A549 (cell line): ENCODE measurements at regions not wholly inside any gene's neighbourhood (a gene's known extent, or its start where the extent isn't known, plus 50 kb on each side); places are given as distances from the start of the nearest gene placed in this dataset.

Experiments
- ATAC-seq, 2 experiments: fragments of 200-7000 bp in 1 of 2; fragments of >200 bp in 1 of 2; cut with Nextera tagmentation in 1 of 2; cut with Tn5 transposase in 1 of 2; 3 replicates each; pipeline versions ENCODE4 v1.8.0 to v1.9.1; 2018 to 2020; ENCODE audit warnings: mild to moderate bottlenecking in 1 of 2, moderate library complexity in 1 of 2
- CTCF ChIA-PET: fragments of 300-600 bp; sonication (Branson Sonifier 250); formaldehyde crosslinking; extraction: SDS; loops from one replicate; lab custom pipeline; 2021; ENCODE audit warnings: antibody characterized with exemption, inconsistent platforms; lab: Yijun Ruan, JAX
- POLR2A ChIA-PET: fragments of 350-600 bp; formaldehyde crosslinking; extraction: SDS; loops from one replicate; lab custom pipeline; 2021; ENCODE audit warnings: antibody characterized with exemption, inconsistent platforms; lab: Yijun Ruan, JAX
- DNase-seq, 2 experiments: peaks; one replicate each; pipeline versions ENCODE4 v3.0.0 to v3.0.0-alpha.2; 2011 to 2016; ENCODE audit warnings: low read depth in 1 of 2, low spot score in 1 of 2
- FAIRE-seq: peaks from 2 replicates; lab custom pipeline; 2011; peaks lifted over from hg19 to GRCh38; lab: Jason Lieb, UNC
- H3K27ac ChIP-seq, 2 experiments: fragments of >200 bp; sonication (Bioruptor Twin); formaldehyde crosslinking; 3 replicates each; pipeline ENCODE4 v1.5.1; 2016 to 2017
- H3K4me1 ChIP-seq: fragments of >200 bp; sonication (Bioruptor Twin); formaldehyde crosslinking; 3 replicates; pipeline ENCODE4 v1.6.1; 2016
- H3K4me2 ChIP-seq: fragments of >200 bp; sonication (Bioruptor Twin); formaldehyde crosslinking; 3 replicates; pipeline ENCODE4 v1.6.1; 2016
- H3K4me3 ChIP-seq: fragments of >200 bp; sonication (Bioruptor Twin); formaldehyde crosslinking; 3 replicates; pipeline ENCODE4 v1.5.1; 2016
- H3K9me3 ChIP-seq: fragments of >200 bp; sonication (Bioruptor Twin); formaldehyde crosslinking; 3 replicates; pipeline ENCODE4 v1.6.1; 2016
- CEBPB ChIP-seq, 2 experiments: fragments of >200 bp in 1 of 2; sonication (Bioruptor Twin) in 1 of 2; formaldehyde crosslinking in 1 of 2; IDR thresholded peaks; 2 replicates each; pipeline ENCODE4 v1.6.1; 2012 to 2016
- CHD4 ChIP-seq: fragments of 200-600 bp; sonication (generic); IDR thresholded peaks from 2 replicates; pipeline ENCODE4 v1.6.1; 2016; ENCODE audit warnings: antibody characterized with exemption, mild to moderate bottlenecking, borderline replicate concordance
- JUNB ChIP-seq: fragments of >200 bp; sonication (Bioruptor Twin); formaldehyde crosslinking; IDR thresholded peaks from 2 replicates; pipeline ENCODE4 v1.6.1; 2016
- KDM1A ChIP-seq: fragments of 200-600 bp; sonication (generic); IDR thresholded peaks from 2 replicates; pipeline ENCODE4 v1.6.1; 2016; ENCODE audit warnings: low read depth, mild to moderate bottlenecking
- MAFK ChIP-seq: fragments of 450-650 bp; IDR thresholded peaks from 2 replicates; pipeline ENCODE4 v1.6.1; 2014; ENCODE audit not compliant: partially characterized antibody
- MAX ChIP-seq: IDR thresholded peaks from 2 replicates; pipeline ENCODE4 v1.6.1; 2012
- NFE2L2 ChIP-seq: fragments of 150-350 bp; conservative IDR thresholded peaks from 2 replicates; pipeline ENCODE4 v1.6.1; 2014; ENCODE audit warnings: low read length
- NPAS2 ChIP-seq: fragments of 250-450 bp; sonication (Bioruptor Pico); IDR thresholded peaks from 2 replicates; pipeline ENCODE4 v1.8.0; 2022; ENCODE audit warnings: mild to moderate bottlenecking, moderate library complexity, borderline replicate concordance
- PHF8 ChIP-seq: fragments of 200-600 bp; sonication (generic); IDR thresholded peaks from 2 replicates; pipeline ENCODE4 v1.6.1; 2016; ENCODE audit warnings: low read depth, mild to moderate bottlenecking, antibody characterized with exemption, moderate library complexity, borderline replicate concordance
- POLR2AphosphoS2 ChIP-seq: conservative IDR thresholded peaks from 2 replicates; pipeline ENCODE4 v1.6.1; 2012; ENCODE audit warnings: low read length, improper control_type of control experiment, inconsistent platforms
- RAD21 ChIP-seq, 2 experiments: fragments of >200 bp in 1 of 2; sonication (Bioruptor Twin) in 1 of 2; formaldehyde crosslinking in 1 of 2; IDR thresholded peaks in 1 of 2; conservative IDR thresholded peaks in 1 of 2; 2 replicates in 1 of 2; 3 replicates in 1 of 2; pipeline ENCODE4 v1.6.1; 2012 to 2018; ENCODE audit warnings: inconsistent platforms in 1 of 2
- RNF2 ChIP-seq: fragments of 200-600 bp; sonication (generic); IDR thresholded peaks from 2 replicates; pipeline ENCODE4 v1.6.1; 2016; ENCODE audit warnings: low read depth, mild to moderate bottlenecking, antibody characterized with exemption, moderate library complexity, borderline replicate concordance
- SMC3 ChIP-seq: fragments of >200 bp; sonication (Bioruptor Twin); formaldehyde crosslinking; IDR thresholded peaks from 3 replicates; pipeline ENCODE4 v1.6.1; 2018; ENCODE audit warnings: inconsistent platforms
- TP53 ChIP-seq: fragments of 250-450 bp; sonication (Bioruptor Pico); IDR thresholded peaks from 2 replicates; pipeline ENCODE4 v1.5.0; 2021; ENCODE audit warnings: mild to moderate bottlenecking, moderate library complexity
- ZC3H11A ChIP-seq: fragments of 450-650 bp; IDR thresholded peaks from 2 replicates; pipeline ENCODE4 v1.6.1; 2014; ENCODE audit warnings: antibody characterized with exemption, mild to moderate bottlenecking
- WGBS: methylation state at CpG from one replicate; pipeline ENCODE4 v1.1.6; 2017; ENCODE audit errors: missing lambda C conversion rate; 5-methylcytosine and 5-hydroxymethylcytosine counted together
- TF ChIP-seq, protein P1 (sequence below): fragments of >200 bp; sonication (Bioruptor Twin); formaldehyde crosslinking; IDR thresholded peaks from 3 replicates; pipeline ENCODE4 v1.6.1; 2016
- TF ChIP-seq, protein P2 (sequence below): fragments of 250-450 bp; sonication (Bioruptor Pico); IDR thresholded peaks from 2 replicates; pipeline ENCODE4 v1.5.0; 2021; ENCODE audit warnings: mild to moderate bottlenecking, moderate library complexity, borderline replicate concordance

DNA sequence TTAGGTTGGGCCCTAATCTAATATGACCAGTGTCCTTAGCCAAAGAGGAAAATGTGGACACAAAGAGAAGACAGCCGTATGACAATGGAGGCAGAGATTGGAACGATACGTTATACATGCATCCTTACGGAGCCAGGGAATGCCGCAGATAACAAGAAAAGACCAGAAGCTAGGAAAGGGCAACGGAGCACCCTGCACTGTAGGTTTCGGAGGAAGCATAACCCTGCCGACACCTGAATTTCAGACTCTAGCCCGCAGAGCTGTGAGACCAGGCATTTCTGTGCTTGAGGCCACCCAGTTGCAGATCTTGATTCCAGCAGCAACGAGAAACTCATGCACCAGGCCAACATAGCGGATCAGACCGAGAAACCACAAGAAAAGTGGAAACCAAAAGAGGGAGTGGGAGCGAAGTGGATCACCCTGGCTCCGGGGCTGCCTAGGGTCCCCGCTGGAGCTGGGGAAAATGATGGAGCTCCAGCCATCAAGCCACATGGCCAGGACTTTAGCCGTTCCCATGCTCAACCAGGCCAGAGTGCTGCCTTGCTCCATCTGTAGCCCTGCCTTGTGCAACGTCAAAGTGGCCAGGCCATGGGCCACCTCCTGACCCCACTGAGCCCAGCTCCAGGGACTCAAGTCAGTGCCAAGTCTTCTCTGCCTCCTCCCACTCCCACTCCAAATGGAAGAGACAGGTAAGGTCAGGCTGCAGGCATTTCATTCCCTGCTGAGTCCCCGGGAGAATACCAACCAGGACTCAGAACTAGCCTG lies 51.7 kb upstream of the RPL38 start:
- TF ChIP-seq PHF8 (no peak), CHD4 (no peak), KDM1A (no peak), NPAS2 (CRISPR knock-in tag) (no peak), JUNB (no peak), MAFK (no peak)
- no peak for ATAC-seq
- 62% methylated on average over 18 of the region's 18 CpGs for WGBS
- no peak overlapping the region for H3K4me3 ChIP-seq
- no peak for DNase-seq
- peaks cover 4% of the 10 kb centered on the region; the same call in 2 of the 3 replicates for H3K9me3 ChIP-seq
- POLR2A ChIA-PET, result no interaction called here
- no peak for FAIRE-seq
- no peak overlapping the region for H3K27ac ChIP-seq
- CTCF ChIA-PET, result interaction anchor here (0.6 to 1.7 kb wide), 4 partner anchors 8 to 25 kb away, joined by 3 to 6 read pairs (median 3); no protein-coding TSS in a partner anchor
- H3K4me1 ChIP-seq, result 0 out of 3 replicates have a peak, but pooled peaks cover 5% of the 10 kb centered on the region
- H3K4me2 ChIP-seq, result no peak overlapping the region

DNA sequence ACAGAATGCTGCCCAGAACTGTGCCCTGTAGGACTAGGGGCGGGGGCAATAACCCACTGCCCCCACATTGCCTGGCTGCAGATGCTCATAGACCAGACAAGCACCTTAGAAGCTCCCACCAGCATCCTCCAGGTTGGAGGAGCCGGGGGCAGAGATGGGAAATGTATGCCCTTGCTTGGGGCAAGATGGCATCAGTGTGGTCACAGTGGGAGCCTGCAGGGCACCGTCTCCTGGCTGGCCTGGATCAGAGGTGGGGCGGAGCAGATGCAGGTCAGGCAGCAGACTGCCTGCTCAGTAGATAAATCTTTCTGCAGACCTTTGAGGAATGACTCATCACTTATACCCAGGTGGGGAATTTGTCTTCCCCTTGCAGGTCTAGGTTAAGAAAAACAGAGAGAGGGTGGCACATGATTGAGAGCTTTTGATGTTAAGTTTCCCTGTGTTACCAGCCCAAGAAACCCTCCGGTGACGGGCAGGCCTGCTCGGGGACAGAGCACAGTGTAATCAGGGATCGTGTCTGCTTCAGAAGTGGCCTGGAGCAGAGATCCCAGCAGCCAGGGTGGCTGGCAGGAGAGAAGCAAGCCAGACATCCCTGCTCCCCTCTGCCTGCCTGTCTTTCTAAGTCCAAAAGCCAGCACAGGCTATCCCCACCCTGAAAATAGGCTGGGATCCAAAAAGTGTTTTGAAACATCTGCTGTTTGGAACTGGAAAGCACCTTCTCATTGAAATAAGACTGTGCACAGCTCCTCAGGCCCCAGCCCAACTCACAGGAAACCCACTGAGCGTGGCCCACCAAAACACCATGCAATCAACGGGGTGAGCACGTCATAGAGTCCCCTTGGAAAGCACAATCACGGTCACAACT lies 50.7 kb upstream of the RPL38 start:
- no peak overlapping the region for H3K27ac ChIP-seq
- H3K4me3 ChIP-seq, result no peak overlapping the region
- H3K4me2 ChIP-seq, result 0 out of 3 replicates have a peak overlapping the region, but pooled peaks have one; percentile 19
- DNase-seq (no peak), ATAC-seq (peak; percentile 20; a peak in 3 of 6 replicates), FAIRE-seq (no peak)
- ChIA-PET CTCF (interaction anchor here (1.5 to 2.0 kb wide), 2 partner anchors 24 to 47 kb away, joined by 3 to 9 read pairs; no protein-coding TSS in a partner anchor), POLR2A (no interaction called here)
- 54% methylated on average over 12 of the region's 12 CpGs for WGBS
- H3K4me1 ChIP-seq, result 0 out of 3 replicates have a peak, but pooled peaks cover 5% of the 10 kb centered on the region
- TF ChIP-seq PHF8 (no peak), NFE2L2 (peak; percentile 55; the same call in 1 of the 2 replicates), POLR2AphosphoS2 (no peak), CEBPB (IDR thresholded peaks at IDR 0.05) (no peak), MAFK (peak; percentile 46)
- TF ChIP-seq, protein P1, sequence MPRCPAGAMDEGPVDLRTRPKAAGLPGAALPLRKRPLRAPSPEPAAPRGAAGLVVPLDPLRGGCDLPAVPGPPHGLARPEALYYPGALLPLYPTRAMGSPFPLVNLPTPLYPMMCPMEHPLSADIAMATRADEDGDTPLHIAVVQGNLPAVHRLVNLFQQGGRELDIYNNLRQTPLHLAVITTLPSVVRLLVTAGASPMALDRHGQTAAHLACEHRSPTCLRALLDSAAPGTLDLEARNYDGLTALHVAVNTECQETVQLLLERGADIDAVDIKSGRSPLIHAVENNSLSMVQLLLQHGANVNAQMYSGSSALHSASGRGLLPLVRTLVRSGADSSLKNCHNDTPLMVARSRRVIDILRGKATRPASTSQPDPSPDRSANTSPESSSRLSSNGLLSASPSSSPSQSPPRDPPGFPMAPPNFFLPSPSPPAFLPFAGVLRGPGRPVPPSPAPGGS, result no peak
- peaks cover 7% of the 10 kb centered on the region; the same call in 2 of the 3 replicates for H3K9me3 ChIP-seq

DNA sequence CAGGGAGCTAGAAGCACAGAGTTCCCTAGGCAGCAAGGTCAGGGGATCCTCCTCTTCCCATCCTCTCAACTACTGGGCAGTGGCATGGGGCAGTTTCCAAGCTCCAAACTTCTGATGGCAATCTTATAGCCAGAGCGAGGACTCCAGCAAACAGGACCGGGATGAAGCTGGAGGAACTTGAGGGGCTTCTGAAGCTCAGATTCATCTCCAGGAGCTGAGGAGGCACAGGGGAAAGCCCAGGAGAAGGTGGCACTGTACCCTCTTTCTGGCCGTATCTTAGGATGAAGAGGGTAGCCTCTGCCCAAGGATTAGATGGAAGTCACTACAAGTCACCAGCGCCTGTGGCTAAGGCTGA lies 50.0 kb upstream of the RPL38 start:
- no peak overlapping the region for H3K27ac ChIP-seq
- no peak for ATAC-seq
- no peak overlapping the region for H3K4me2 ChIP-seq
- no peak for FAIRE-seq
- no peak for DNase-seq
- CTCF ChIA-PET, result interaction anchor here (1.5 to 2.0 kb wide), 2 partner anchors 23 to 46 kb away, joined by 3 to 9 read pairs; no protein-coding TSS in a partner anchor
- WGBS, result 78% methylated on average over 4 of the region's 4 CpGs
- no peak overlapping the region for H3K4me3 ChIP-seq
- POLR2A ChIA-PET, result no interaction called here
- 0 out of 3 replicates have a peak, but pooled peaks cover 5% of the 10 kb centered on the region for H3K4me1 ChIP-seq
- no peak for TF ChIP-seq ZC3H11A
- no peak for TF ChIP-seq TP53
- TF ChIP-seq CHD4, result no peak
- no peak for TF ChIP-seq RNF2
- no peak for TF ChIP-seq SMC3
- TF ChIP-seq, protein P2, sequence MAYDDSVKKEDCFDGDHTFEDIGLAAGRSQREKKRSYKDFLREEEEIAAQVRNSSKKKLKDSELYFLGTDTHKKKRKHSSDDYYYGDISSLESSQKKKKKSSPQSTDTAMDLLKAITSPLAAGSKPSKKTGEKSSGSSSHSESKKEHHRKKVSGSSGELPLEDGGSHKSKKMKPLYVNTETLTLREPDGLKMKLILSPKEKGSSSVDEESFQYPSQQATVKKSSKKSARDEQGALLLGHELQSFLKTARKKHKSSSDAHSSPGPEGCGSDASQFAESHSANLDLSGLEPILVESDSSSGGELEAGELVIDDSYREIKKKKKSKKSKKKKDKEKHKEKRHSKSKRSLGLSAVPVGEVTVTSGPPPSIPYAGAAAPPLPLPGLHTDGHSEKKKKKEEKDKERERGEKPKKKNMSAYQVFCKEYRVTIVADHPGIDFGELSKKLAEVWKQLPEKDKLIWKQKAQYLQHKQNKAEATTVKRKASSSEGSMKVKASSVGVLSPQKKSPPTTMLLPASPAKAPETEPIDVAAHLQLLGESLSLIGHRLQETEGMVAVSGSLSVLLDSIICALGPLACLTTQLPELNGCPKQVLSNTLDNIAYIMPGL, result no peak
- no peak for TF ChIP-seq RAD21 (conservative IDR thresholded peaks at IDR 0.05 in 1 of 2, IDR thresholded peaks at IDR 0.05 in 1 of 2)
- no peak for TF ChIP-seq MAX
- peaks cover 10% of the 10 kb centered on the region; the same call in 2 of the 3 replicates for H3K9me3 ChIP-seq
